Testis (tissue), 2 donors: ENCODE measurements at regions not wholly inside any gene's neighbourhood (a gene's known extent, or its start where the extent isn't known, plus 50 kb on each side); places are given as distances from the start of the nearest gene placed in this dataset.

ENCODE experiments used
- CTCF ChIP-seq, 3 experiments: fragments of 450-650 bp in 2 of 3; fragments of 200-600 bp in 1 of 3; sonication (generic) in 1 of 3; IDR thresholded peaks; one replicate each; pipeline ENCODE4 v1.5.1; 2016 to 2019; ENCODE audit warnings: antibody characterized with exemption in 3 of 3, mild to moderate bottlenecking in 2 of 3, moderate library complexity in 1 of 3
- POLR2A ChIP-seq: fragments of 450-650 bp; IDR thresholded peaks from one replicate; pipeline ENCODE4 v1.6.1; 2017; ENCODE audit warnings: antibody characterized with exemption, mild to moderate bottlenecking, moderate library complexity

GRCh38 chr6:152821525-152821924 is 70.9 kb downstream of the VIP start:
- no peak for TF ChIP-seq CTCF (IDR thresholded peaks at IDR 0.05)
- TF ChIP-seq POLR2A, result no peak
